22Rv1 (cell line): ENCODE measurements at regions not wholly inside any gene's neighbourhood (a gene's known extent, or its start where the extent isn't known, plus 50 kb on each side); places are given as distances from the start of the nearest gene placed in this dataset.

Source experiments
- ZFX ChIP-seq: fragments of 450-650 bp; IDR thresholded peaks from 2 replicates; pipeline ENCODE4 v1.6.1; 2017; ENCODE audit warnings: antibody characterized with exemption, borderline replicate concordance
- TF ChIP-seq, protein P1 (sequence below): fragments of 450-650 bp; IDR thresholded peaks from 2 replicates; pipeline ENCODE4 v1.5.1; 2017; ENCODE audit warnings: mild to moderate bottlenecking

DNA sequence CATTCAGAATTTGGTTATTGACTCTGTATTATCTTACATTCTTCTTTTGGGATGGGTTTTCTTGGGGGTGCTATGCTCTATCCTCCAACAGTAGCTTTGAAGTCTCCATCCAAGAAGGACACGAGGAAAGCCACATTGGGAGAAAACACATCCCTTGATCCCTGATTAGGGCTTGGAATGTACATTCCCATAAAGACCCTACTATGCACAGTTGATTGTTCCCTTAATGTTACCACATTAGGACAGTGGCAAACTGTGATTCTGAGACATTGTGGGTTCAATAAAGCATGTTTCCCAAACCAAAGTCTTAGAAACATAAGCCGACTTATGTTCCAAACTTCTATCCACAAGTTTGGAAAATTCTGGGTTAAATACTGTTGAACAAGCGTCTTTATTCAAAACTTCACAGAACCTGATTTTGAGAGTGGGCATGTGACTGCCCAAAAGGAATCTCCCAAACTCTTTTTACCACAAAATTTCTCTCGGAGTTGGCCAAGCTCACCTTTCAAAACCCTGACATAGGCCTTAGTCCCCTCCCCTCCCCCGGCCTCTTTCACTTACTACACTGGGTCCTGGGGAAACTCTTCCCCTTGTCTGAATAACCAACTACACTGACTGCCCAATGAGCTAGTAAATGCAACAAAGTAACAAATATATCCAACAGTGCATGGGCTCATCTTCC lies 177.0 kb upstream of the KAZN start:
- TF ChIP-seq, protein P1, sequence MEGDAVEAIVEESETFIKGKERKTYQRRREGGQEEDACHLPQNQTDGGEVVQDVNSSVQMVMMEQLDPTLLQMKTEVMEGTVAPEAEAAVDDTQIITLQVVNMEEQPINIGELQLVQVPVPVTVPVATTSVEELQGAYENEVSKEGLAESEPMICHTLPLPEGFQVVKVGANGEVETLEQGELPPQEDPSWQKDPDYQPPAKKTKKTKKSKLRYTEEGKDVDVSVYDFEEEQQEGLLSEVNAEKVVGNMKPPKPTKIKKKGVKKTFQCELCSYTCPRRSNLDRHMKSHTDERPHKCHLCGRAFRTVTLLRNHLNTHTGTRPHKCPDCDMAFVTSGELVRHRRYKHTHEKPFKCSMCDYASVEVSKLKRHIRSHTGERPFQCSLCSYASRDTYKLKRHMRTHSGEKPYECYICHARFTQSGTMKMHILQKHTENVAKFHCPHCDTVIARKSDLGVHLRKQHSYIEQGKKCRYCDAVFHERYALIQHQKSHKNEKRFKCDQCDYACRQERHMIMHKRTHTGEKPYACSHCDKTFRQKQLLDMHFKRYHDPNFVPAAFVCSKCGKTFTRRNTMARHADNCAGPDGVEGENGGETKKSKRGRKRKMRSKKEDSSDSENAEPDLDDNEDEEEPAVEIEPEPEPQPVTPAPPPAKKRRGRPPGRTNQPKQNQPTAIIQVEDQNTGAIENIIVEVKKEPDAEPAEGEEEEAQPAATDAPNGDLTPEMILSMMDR: no peak
- no peak for TF ChIP-seq ZFX
